GM23248 (cell line): ENCODE measurements at regions not wholly inside any gene's neighbourhood (a gene's known extent, or its start where the extent isn't known, plus 50 kb on each side); places are given as distances from the start of the nearest gene placed in this dataset.
A peak's percentile ranks its signal among the peaks of the same experiment; 100 is the strongest.
"Not testable (repeated sequence)": the region's sequence is repeated elsewhere in the genome, so short reads cannot be mapped to it uniquely, and the experiment has no call there.

ENCODE experiments used
- DNase-seq: peaks from one replicate; pipeline ENCODE4 v3.0.0-alpha.2; 2015
- H2AFZ ChIP-seq: fragments of 200-600 bp; sonication (generic); 2 replicates; pipeline ENCODE4 v1.6.1; 2016; ENCODE audit warnings: antibody characterized with exemption
- H3F3A ChIP-seq: fragments of 200-600 bp; sonication (generic); 2 replicates; pipeline ENCODE4 v1.6.1; 2016; ENCODE audit warnings: mild to moderate bottlenecking, antibody characterized with exemption, mixed run types; ENCODE audit not compliant: insufficient read depth
- H3K27ac ChIP-seq: fragments of 200-600 bp; sonication (generic); 2 replicates; pipeline ENCODE4 v1.5.1; 2016; ENCODE audit warnings: mild to moderate bottlenecking
- H3K27me3 ChIP-seq: fragments of 200-600 bp; sonication (generic); replicated peaks from 2 replicates; pipeline ENCODE4 v1.6.1; 2016; ENCODE audit warnings: mild to moderate bottlenecking; ENCODE audit not compliant: insufficient read depth
- H3K36me3 ChIP-seq: fragments of 200-600 bp; sonication (generic); 2 replicates; pipeline ENCODE4 v1.6.1; 2016; ENCODE audit warnings: low read depth, mild to moderate bottlenecking
- H3K4me1 ChIP-seq: fragments of 200-600 bp; sonication (generic); 2 replicates; pipeline ENCODE4 v1.6.1; 2016; ENCODE audit warnings: mild to moderate bottlenecking; ENCODE audit not compliant: insufficient read depth
- H3K4me2 ChIP-seq: fragments of 200-600 bp; sonication (generic); one replicate; pipeline ENCODE4 v1.6.1; 2016; ENCODE audit warnings: mild to moderate bottlenecking; ENCODE audit not compliant: unreplicated experiment
- H3K4me3 ChIP-seq: fragments of 200-600 bp; sonication (generic); 2 replicates; pipeline ENCODE4 v1.5.1; 2016; ENCODE audit warnings: mild to moderate bottlenecking
- H3K79me2 ChIP-seq: fragments of 200-600 bp; sonication (generic); 2 replicates; pipeline ENCODE4 v1.6.1; 2016; ENCODE audit warnings: mild to moderate bottlenecking; ENCODE audit not compliant: insufficient read depth
- H3K9ac ChIP-seq: fragments of 200-600 bp; sonication (generic); 2 replicates; pipeline ENCODE4 v1.6.1; 2016; ENCODE audit warnings: mild to moderate bottlenecking
- H3K9me2 ChIP-seq: fragments of 200-600 bp; sonication (generic); 2 replicates; pipeline ENCODE4 v1.6.1; 2016; ENCODE audit warnings: mixed run types, mild to moderate bottlenecking, moderate library complexity; ENCODE audit not compliant: insufficient read depth
- H3K9me3 ChIP-seq: fragments of 200-600 bp; sonication (generic); one replicate; pipeline ENCODE4 v1.6.1; 2017; ENCODE audit warnings: low read depth
- H4K20me1 ChIP-seq: fragments of 200-600 bp; sonication (generic); 2 replicates; pipeline ENCODE4 v1.6.0; 2016; ENCODE audit not compliant: insufficient read depth
- EZH2 ChIP-seq: fragments of 200-600 bp; sonication (generic); IDR thresholded peaks from 2 replicates; pipeline ENCODE4 v1.6.1; 2018; ENCODE audit warnings: antibody characterized with exemption, mild to moderate bottlenecking; ENCODE audit not compliant: insufficient read depth, poor library complexity, severe bottlenecking
- EZH2phosphoT487 ChIP-seq: fragments of 200-600 bp; sonication (generic); IDR thresholded peaks from 2 replicates; pipeline ENCODE4 v1.6.1; 2018; ENCODE audit warnings: antibody characterized with exemption, moderate library complexity, mild to moderate bottlenecking, low read depth; ENCODE audit not compliant: insufficient read depth
- WGBS, 2 experiments: methylation state at CpG; one replicate each; pipeline ENCODE4 v1.1.6; 2015 to 2017; ENCODE audit warnings: low lambda C conversion rate in 2 of 2, low coverage in 1 of 2; ENCODE audit errors: missing lambda C conversion rate in 2 of 2; 5-methylcytosine and 5-hydroxymethylcytosine counted together
- in situ Hi-C: fragments of 300-500 bp; cut with MboI; formaldehyde crosslinking; loops from 2 replicates; pipeline ENCODE4 v1.15.0; 2020

DNA sequence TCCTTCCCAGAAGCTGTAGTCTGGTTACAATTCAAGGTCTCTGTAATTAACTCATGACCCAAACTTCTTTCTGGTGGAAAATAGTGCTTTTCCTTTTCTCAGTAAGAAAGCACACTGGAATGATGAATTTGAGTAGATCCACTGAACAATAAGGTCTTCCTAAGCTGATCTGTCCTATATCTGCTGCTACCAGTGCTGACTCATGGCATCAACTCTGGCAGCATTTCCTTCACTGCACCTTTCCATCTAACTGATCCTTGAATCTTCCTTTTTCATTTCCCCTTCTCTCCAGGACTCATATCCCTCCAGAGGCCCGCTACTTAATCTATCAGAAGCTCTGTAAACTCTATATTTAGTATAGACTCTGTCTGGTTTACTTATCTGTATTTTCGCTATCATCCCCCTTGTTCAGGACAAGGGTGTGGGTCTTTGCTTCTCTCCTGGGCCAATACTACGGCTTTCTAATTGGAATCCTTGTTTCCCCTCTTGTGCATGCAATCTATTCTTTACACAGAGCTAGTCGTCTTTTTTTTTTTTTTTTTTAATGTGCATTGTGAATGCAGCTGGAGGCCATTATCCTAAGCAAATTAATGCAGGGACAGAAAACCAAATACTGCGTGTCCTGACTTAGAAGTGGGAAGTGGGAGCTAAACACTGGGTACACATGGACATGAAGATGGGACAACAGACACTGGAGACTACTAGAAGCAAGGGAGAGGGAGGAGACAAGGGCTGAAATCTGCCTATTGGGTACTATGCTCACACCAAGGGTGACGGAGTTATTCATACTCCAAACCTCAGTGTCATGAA is 192.2 kb upstream of the RPS23 start:
- Histone ChIP-seq H3K9me2 (no peaks in the 10 kb centered on the region), H2AFZ (no peak overlapping the region), H3K27ac (no peak overlapping the region), H4K20me1 (no peaks in the 10 kb centered on the region), H3K4me1 (0 out of 2 replicates have a peak, but pooled peaks cover 3% of the 10 kb centered on the region), H3K27me3 (no peaks in the 10 kb centered on the region), H3K36me3 (no peaks in the 10 kb centered on the region), H3K9ac (no peak overlapping the region), H3K4me3 (no peak overlapping the region), H3K9me3 (no peaks in the 10 kb centered on the region), H3F3A (no peaks in the 10 kb centered on the region), H3K4me2 (no peak overlapping the region), H3K79me2 (no peaks in the 10 kb centered on the region)
- in situ Hi-C loops, result no loop called here
- TF ChIP-seq EZH2, result no peak
- TF ChIP-seq EZH2phosphoT487, result no peak
- DNase-seq, result peak; percentile 6
- 68% methylated on average over 6 of the region's 6 CpGs for WGBS, 2 experiments

DNA sequence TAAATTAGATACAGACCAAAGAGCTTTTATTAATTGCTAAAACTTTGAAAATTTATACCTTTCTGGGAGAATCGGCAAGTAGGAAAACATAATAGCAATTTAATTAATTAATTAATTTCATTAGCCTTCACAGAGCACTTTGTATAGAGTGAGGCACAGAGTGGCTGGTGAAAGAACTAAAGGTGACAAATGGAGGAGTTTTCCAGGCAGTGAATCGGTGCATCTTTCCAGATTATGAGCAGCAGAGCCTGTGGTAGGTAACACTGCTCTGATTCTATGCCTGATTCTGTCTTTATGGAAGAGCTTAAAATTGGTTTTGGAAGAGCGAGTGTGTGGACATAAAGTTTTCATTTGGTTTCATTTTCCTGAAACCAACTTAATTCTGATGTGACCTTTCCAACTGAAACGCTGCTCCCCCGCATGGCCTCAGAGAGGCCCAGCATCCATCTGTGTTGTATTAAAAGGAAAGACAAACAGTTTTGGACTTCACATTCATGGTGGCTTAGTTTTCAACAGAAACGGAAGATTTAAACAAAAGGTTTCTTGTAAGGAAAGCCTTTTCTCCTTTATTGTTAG is 188.9 kb upstream of the RPS23 start:
- peak overlapping the region; percentile 60 for H3K4me3 ChIP-seq
- no peaks in the 10 kb centered on the region for H3K36me3 ChIP-seq
- no peak for TF ChIP-seq EZH2
- no peak for TF ChIP-seq EZH2phosphoT487
- 19 to 21% methylated on average over 6 of the region's 6 CpGs for WGBS, 2 experiments
- H3F3A ChIP-seq, result no peaks in the 10 kb centered on the region
- no peaks in the 10 kb centered on the region for H3K9me3 ChIP-seq
- peak; percentile 70 for DNase-seq
- H4K20me1 ChIP-seq, result no peaks in the 10 kb centered on the region
- peak overlapping the region; percentile 57 for H3K9ac ChIP-seq
- H3K27me3 ChIP-seq, result no peaks in the 10 kb centered on the region
- H3K9me2 ChIP-seq, result no peaks in the 10 kb centered on the region
- 0 out of 2 replicates have a peak, but pooled peaks cover 3% of the 10 kb centered on the region for H3K4me1 ChIP-seq
- no peaks in the 10 kb centered on the region for H3K79me2 ChIP-seq
- no peak overlapping the region; the same call in 1 of the 2 replicates for H3K27ac ChIP-seq
- in situ Hi-C loops, result no loop called here
- H3K4me2 ChIP-seq, result peak overlapping the region; percentile 81
- H2AFZ ChIP-seq, result peak overlapping the region; percentile 91

DNA sequence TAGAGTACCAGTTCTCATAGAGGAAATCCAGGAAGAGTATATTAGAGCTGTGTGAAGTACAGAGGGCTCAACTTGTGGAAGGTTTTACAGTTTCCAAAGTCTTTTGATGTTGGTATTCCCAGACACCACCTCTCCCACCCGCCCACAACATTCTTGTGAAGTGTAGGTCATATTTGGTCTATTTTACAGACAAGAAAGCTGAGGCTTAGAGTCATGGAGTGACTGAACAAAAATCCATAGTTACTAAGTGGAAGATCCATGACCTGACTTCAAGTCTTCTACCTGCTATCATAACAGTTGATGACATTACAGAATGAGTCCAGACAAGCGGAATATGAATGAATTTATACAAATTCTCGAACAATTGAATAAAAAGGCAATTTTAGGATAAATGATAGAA is 187.1 kb upstream of the RPS23 start:
- H3K9me2 ChIP-seq, result no peaks in the 10 kb centered on the region
- H3K36me3 ChIP-seq, result no peaks in the 10 kb centered on the region
- H3K27ac ChIP-seq, result no peak overlapping the region
- no peaks in the 10 kb centered on the region for H3F3A ChIP-seq
- H3K4me2 ChIP-seq, result no peak overlapping the region
- H2AFZ ChIP-seq, result 0 out of 2 replicates have a peak overlapping the region, but pooled peaks have one; percentile 36
- TF ChIP-seq EZH2 (no peak), EZH2phosphoT487 (no peak)
- no peaks in the 10 kb centered on the region for H3K79me2 ChIP-seq
- in situ Hi-C loops, result no loop called here
- H3K27me3 ChIP-seq, result no peaks in the 10 kb centered on the region
- DNase-seq, result no peak
- no peak overlapping the region for H3K4me3 ChIP-seq
- 70 to 79% methylated on average over 3 of the region's 3 CpGs for whole genome bisulfite sequencing, 2 experiments
- no peaks in the 10 kb centered on the region for H3K9me3 ChIP-seq
- no peaks in the 10 kb centered on the region for H4K20me1 ChIP-seq
- 0 out of 2 replicates have a peak, but pooled peaks cover 3% of the 10 kb centered on the region for H3K4me1 ChIP-seq
- no peak overlapping the region for H3K9ac ChIP-seq

DNA sequence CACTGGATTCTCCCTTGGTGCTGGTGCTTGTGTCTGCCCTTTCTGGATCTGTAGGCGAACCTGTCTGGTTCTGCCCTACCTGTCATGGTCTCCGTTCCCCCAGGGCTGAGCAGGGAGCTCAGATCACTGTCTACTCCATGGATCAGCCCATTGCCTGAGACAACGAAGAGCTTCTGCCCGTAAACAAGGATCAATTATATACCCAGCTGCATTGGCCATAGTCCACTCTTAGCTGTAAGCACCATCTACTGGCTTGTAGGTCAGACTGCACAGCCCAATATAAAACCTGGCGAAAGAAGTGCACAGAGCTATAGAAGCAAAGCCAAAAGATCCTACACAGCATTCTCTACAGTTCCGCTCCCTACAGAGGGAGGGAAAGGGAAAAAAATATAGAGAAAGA is 181.5 kb upstream of the RPS23 start:
- H3K9me2 ChIP-seq, result no peaks in the 10 kb centered on the region
- H3K27me3 ChIP-seq, result no peaks in the 10 kb centered on the region
- H3K36me3 ChIP-seq, result no peaks in the 10 kb centered on the region
- no peak overlapping the region for H3K27ac ChIP-seq
- WGBS, 2 experiments, result 63 to 66% methylated on average over 6 of the region's 6 CpGs
- H3K9ac ChIP-seq, result no peak overlapping the region
- no peak overlapping the region for H3K4me2 ChIP-seq
- no peaks in the 10 kb centered on the region for H4K20me1 ChIP-seq
- H3K9me3 ChIP-seq, result no peaks in the 10 kb centered on the region
- no peaks in the 10 kb centered on the region for H3K79me2 ChIP-seq
- H3K4me1 ChIP-seq, result no peaks in the 10 kb centered on the region
- H3F3A ChIP-seq, result no peaks in the 10 kb centered on the region
- H2AFZ ChIP-seq, result no peak overlapping the region
- TF ChIP-seq EZH2 (no peak), EZH2phosphoT487 (no peak)
- no peak overlapping the region for H3K4me3 ChIP-seq
- in situ Hi-C loops, result no loop called here
- DNase-seq, result no peak

DNA sequence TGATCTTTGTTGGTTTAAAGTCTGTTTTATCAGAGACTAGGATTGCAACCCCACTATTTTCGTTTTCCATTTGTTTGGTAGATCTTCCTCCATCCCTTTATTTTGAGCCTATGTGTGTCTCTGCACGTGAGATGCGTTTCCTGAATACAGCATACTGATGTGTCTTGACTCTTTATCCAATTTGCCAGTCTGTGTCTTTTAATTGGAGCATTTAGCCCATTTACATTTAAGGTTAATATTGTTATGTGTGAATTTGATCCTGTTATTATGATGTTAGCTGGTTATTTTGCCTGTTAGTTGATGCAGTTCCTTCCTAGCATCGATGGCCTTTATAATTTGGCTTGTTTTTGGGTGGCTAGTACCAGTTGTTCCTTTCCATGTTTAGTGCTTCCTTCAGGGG is 177.2 kb upstream of the RPS23 start:
- H3K9ac ChIP-seq, H2AFZ ChIP-seq, H3K79me2 ChIP-seq, H3K9me3 ChIP-seq, DNase-seq, H3K4me1 ChIP-seq, H3K27ac ChIP-seq, H3K4me2 ChIP-seq, in situ Hi-C loops, H4K20me1 ChIP-seq, H3K9me2 ChIP-seq, H3K36me3 ChIP-seq, H3K4me3 ChIP-seq, H3K27me3 ChIP-seq, H3F3A ChIP-seq: not testable (repeated sequence)
- WGBS, 2 experiments, result 53 to 61% methylated on average over 4 of the region's 4 CpGs
